Inflammatory macrophage treated with lipopolysaccharide for 4 hours (primary cell): ENCODE measurements at regions not wholly inside any gene's neighbourhood (a gene's known extent, or its start where the extent isn't known, plus 50 kb on each side); places are given as distances from the start of the nearest gene placed in this dataset.

Experiments
- DNase-seq: peaks from one replicate; pipeline ENCODE4 v3.0.0-alpha.2; 2020

DNA sequence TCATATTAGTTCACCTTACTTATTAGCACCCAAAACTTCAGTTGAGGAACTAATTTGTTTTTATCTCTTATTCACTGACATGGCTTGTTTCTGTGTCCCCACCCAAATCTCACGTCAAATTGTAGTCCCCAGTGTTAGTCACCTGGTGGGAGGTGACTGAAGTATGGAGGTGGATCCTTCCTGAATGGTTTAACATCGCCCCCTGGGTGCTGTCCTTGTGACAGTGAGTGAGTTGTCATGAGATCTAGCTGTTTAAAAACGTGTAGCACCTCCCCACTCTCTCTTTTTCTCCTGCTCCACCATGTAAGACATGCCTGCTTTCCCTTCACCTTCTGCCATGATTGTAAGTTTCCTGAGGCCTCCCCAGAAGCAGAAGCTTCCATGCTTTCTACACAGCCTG lies 75.0 kb upstream of the HECTD2 start:
- DNase-seq: no peak

DNA sequence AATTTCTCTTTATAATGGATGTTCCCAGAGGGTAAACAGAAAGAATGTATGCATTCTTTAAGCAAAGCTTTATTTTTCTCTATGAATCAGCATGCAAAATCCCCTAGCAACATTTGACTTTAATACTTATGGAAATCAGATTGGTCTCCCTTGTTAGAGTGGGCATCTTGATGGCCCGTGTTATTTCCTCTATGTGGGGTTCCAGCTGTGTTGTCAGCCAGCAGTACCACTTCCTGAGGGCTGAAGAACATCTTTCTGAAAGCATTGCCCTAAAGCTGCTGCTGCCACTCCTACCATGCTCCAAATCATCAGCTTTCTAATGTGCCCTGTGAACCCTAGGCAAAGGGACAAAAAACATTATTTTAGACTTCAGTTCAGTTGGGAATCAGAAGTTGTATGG lies 70.4 kb upstream of the HECTD2 start:
- no peak for DNase-seq

DNA sequence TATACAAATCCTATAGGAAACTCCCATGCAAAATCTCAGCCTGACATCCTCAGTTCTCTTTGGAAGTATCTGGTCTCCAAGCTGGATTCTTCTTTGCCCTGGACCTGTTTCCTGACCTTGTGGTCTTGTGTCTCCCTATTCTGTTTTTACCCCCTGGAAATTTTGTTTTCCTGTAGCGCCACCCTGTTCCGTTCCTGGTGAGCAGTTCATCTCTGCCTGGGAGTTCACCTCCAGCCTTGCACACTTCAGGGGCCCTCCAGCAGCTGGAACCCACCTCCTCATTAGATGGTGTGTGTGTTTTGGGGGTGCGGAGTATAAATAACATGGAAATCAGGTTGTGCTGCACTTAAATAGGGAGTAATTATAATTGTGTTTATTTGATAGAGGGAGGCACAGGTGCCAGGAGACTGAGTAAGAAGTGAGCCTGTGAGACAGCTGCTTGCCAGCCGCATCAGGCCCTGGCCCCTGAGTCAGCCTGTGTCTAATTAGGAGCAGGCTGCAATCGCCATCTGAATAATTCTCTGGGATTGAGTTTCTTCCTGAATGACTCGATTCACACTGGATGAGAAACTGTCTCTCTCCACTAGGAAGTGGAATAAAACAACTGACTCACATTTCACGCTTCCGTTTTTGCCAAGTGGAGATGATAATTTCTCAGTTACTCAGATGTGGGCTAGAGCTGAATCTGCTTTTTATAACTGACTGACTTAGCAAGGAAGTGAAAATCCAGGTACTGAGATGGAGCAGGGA lies 69.4 kb upstream of the HECTD2 start:
- DNase-seq: peak; percentile 29

DNA sequence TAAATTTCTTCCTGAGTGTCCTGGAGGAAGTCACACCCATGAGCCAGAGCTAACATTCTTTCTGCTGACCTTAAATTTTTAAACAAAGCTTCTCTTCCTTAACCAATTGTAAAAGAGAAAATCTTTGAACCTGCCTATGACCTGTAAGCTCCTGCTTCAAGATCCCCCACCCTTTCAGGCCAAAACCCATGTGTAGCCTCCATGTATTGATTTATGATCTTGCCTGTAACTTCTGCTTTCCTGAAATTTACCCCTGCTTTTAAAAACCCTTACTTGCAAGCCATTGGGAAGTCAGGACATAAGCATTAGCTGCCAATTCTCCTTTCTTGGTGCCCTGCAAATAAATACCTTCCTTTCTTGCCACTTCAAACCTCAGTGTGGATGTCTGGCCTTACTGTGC lies 68.5 kb upstream of the HECTD2 start:
- no peak for DNase-seq

DNA sequence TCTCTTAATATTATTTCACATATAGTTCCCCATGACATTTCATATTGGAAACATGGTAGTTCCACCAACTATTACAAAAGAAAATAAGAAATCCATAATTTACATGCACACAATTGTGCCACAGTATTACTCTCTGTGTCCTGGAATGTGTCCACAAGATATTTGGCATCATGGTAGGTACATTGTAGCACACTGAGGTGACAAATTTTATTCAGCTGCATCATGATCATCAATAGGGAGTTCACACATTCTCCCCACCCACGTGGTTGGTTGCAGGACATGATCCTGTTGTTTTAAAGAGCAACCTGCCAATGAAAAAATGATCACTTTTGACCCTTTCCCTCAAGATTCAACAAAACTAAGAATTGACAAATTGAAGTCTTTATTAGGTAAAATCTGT lies 67.1 kb upstream of the HECTD2 start:
- DNase-seq: no peak

DNA sequence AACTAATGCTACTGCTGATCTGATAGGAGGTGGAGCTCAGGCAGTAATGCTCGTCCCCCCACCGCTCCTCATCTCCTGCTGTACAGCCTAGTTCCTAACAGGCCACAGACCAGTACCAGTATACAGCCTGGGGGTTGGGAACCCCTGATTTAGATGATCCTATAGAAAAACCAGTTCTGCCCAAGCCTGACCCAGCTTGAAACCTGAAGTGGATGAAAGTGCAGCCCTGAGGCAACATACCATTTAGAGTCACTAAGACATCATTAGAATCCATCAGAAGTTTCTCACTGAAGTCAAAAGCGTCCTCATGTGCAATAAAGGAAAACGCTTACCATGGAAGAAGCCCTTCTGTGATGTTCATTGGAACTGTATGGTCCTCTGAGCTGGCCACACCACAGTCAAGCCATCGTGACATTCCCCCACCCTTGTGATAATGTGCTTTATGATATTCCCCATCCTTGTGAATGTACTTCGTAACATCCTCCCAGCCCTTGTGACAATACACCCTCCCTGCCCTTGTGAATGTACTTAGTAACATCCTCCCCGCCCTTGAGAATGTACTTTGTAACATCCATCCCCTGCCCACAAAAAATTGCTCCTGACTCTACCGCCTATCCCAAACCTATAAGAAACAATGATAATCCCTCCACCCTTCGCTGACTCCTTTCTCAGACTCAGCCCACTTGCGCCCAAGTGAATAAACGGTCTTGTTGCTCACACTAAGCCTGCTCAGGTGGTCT lies 65.9 kb upstream of the HECTD2 start:
- no peak for DNase-seq

DNA sequence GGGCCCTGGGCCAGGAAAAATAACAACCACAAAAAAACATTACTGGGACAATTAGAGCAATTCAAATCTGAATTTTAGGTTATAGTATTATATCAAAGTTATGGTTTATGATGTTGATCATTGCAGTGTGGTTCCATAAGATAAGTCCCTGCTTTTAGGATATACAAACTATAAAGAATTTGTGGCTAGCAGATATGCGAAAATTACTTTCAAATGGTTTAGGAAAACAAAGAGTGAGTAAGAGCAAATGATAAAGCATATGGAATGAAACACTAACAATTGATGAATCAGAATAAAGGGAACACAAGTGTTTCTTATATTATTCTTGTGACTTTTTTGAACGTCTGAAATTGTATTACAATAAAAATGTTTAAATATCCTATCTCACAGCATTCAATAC lies 64.4 kb upstream of the HECTD2 start:
- no peak for DNase-seq

DNA sequence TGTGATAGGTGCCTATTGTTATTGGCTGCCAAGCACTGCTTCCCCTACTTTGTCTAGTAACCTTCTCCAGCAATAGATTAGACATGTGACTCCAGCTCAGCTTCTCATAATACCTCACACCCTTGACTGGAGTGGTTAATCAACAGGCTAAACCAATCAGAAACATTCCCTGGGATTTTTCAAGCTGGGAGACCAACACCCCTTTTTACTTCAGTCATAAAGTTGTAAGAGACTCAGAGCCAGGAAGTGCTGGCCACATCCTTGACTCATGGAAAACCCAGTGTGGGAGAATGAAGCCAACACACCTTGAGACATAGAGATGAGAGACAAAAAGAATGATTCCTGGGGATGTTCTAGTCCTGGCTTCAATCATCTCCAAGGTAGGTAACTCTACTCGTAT lies 62.6 kb upstream of the HECTD2 start:
- DNase-seq: no peak

DNA sequence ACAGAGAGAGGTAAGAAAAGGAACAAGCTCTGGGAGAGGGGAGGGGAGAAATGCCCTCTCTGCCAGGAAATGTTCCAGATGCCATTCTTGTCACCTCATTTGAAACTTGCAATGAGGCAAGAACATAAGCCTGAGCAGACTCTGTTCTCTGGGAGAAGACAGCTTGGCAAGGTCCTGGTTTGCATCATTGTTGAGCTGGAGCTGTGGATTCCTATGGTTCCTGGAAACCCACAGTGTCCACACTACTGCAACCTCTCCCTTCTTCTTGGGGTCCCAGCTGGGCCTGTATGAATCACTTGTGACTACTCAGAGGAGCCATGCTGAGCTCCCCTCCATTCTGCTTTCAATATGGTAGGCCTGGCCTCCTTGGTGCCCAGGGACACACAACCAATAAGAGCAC lies 60.8 kb upstream of the HECTD2 start:
- no peak for DNase-seq

DNA sequence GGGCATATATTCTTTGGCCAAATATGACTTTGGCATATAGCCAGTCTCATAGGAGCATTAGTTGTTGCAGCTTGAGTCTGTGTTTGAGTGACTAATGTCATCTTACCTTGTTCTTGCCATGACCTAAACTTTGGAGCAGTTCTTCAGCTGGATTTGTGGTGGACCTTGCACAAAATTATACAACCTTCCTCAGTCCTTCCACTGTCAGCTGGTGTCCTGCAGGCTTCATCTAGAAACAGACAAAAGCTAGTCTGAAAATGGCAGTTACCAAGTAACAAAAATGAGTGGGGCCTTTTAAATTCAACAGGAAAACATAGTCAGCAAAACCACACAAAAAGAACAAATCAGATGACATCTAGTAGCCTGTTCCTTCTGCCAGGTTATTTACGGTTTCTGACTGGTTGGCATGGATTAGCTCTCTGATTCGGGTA lies 59.5 kb upstream of the HECTD2 start:
- no peak for DNase-seq

DNA sequence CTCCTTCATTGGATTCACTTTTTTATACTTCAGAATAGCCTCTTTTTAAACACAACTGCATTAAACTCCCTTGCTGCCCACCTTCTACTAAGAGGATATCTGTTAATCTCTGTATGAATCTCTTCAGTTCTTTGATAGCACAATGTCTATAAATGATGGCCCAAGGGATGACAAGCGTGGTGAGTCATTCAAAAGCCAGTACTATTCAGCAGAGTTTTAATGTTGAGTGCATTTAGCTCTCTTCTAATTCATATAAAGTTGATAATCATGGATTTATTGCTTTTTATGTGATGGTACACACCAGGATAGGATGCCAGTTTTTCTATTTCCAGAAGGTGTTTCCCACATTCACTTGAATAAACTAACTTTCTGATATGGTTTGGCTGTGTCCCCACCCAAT lies 57.4 kb upstream of the HECTD2 start:
- no peak for DNase-seq

DNA sequence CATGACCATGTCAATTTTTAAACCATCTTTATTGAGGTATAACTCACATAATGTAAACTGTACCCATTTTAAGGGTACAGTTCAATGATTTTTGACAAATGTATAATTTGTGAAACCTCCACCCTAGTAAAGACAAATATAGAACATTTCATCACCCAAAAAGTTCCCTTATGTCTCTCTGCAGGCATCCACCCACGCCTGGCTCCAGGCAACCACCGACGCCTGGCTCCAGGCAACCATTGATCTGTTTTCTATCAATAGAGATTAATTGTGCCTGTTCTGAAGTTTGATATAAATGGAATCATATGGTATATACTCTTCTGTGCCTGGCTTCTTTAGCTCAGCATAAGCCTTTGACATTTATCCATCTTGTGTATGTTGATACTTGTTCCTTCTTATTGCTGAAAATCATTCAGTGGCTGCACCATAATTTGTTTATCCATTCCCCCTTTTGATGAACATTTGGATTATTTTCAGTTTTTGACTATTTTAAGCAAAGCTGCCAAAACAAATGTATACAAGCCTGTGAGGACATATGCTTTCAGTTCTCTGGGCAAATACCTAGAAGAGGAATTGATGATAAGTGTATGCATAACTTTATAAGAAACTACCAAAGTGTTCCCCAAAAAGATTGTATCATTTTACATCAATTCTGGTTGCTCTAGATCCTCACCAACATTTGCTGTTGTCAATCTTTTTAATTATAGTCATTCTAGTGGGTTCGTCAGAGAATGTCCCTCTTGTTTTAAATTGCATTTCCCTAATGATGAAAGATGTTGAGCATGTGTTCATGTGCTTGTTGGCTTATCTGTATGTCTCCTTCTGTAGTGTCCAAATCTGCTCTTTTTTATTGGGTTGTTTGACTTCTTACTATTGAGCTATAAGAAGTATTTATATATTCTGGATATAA lies 55.7 kb upstream of the HECTD2 start:
- no peak for DNase-seq

DNA sequence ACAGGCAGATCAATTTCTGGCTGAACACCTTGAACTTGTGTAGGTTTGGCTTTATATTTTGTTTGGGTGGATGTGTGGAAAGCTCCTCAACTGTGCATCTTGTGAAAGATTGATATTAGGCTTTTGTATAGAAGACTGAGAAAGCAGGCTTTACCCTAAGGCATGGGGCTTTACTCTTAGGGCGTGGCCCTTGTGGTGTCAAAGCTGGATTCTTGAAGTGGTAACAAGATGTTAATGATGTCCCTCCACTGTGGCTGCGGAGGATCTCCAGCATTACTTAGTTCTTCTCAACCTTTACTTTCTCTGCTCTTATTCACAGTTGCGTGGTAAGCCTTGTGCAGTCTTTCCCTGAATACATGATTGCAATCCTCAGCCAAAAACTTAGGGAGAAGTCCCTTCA lies 54.1 kb upstream of the HECTD2 start:
- DNase-seq: no peak

DNA sequence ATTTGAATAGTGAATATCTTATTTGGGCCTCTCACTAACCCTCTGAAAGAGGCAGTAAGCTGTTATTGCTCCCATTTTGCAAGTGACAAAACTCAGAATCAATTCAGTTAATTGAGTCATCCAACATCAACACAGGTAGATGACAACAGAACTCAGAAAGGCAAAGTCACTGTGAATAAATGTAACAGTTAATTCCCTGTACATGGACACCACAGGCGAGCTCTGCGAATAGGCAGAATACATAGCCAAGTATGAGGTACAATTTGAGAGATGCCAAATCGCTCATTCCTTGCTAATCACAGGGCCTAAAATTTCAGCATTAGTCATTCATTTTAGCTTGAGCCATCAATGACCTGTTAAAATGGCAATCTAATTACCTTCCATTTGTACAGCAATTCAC lies 52.6 kb upstream of the HECTD2 start:
- no peak for DNase-seq
